ENCODE measurements at regions not wholly inside any gene's neighbourhood (a gene's known extent, or its start where the extent isn't known, plus 50 kb on each side); places are given as distances from the start of the nearest gene placed in this dataset.

- TF ChIP-seq POLR2A (IDR thresholded peaks at IDR 0.05) (no peak), CTCF (IDR thresholded peaks at IDR 0.05) (no peak)
Observed at GRCh38 chr9:117957267-117957666, 253.1 kb downstream of the TLR4 start.
